ENCODE measurements at regions not wholly inside any gene's neighbourhood (a gene's known extent, or its start where the extent isn't known, plus 50 kb on each side); places are given as distances from the start of the nearest gene placed in this dataset.

GRCh38 chr6:181049-181654 is 111.1 kb upstream of the DUSP22 start:
- DNase-seq, result no peak

GRCh38 chr6:183668-184067 is 108.6 kb upstream of the DUSP22 start:
- DNase-seq, result no peak

GRCh38 chr6:184161-184700 is 108.1 kb upstream of the DUSP22 start:
- DNase-seq, result no peak

- no peak for DNase-seq
These were observed 105.8 kb upstream of the DUSP22 start for GRCh38 chr6:186340-186965.

GRCh38 chr6:187210-187861 is 105.0 kb upstream of the DUSP22 start:
- DNase-seq, result no peak

- DNase-seq, result peak; percentile 81
These were observed 103.2 kb upstream of the DUSP22 start for GRCh38 chr6:188821-189655.

- DNase-seq, result no peak
These were observed 102.6 kb upstream of the DUSP22 start for GRCh38 chr6:189676-190075.

- no peak for DNase-seq
These were observed 101.5 kb upstream of the DUSP22 start for GRCh38 chr6:190596-191395.

GRCh38 chr6:191487-192312 is 100.6 kb upstream of the DUSP22 start:
- no peak for DNase-seq

- DNase-seq, result no peak
These were observed 100.0 kb upstream of the DUSP22 start for GRCh38 chr6:192313-192664.

GRCh38 chr6:193180-193579 is 99.1 kb upstream of the DUSP22 start:
- no peak for DNase-seq

- no peak for DNase-seq
These were observed 98.4 kb upstream of the DUSP22 start for GRCh38 chr6:193773-194310.

GRCh38 chr6:195861-196360 is 96.4 kb upstream of the DUSP22 start:
- peak; percentile 12 for DNase-seq

GRCh38 chr6:196543-196942 is 95.7 kb upstream of the DUSP22 start:
- DNase-seq, result no peak

GRCh38 chr6:203661-204060 is 88.6 kb upstream of the DUSP22 start:
- no peak for DNase-seq

- DNase-seq, result no peak
These were observed 86.0 kb upstream of the DUSP22 start for GRCh38 chr6:206264-206663.

- no peak for DNase-seq
These were observed 83.9 kb upstream of the DUSP22 start for GRCh38 chr6:208364-208763.

GRCh38 chr6:208938-209337 is 83.3 kb upstream of the DUSP22 start:
- DNase-seq, result no peak

- no peak for DNase-seq
These were observed 82.7 kb upstream of the DUSP22 start for GRCh38 chr6:209432-210103.

GRCh38 chr6:210104-210456 is 82.2 kb upstream of the DUSP22 start:
- DNase-seq, result no peak

All from HCEC 1CT (cell line).